NCI-H1092 (cell line): ENCODE measurements at regions not wholly inside any gene's neighbourhood (a gene's known extent, or its start where the extent isn't known, plus 50 kb on each side); places are given as distances from the start of the nearest gene placed in this dataset.
"Not testable (repeated sequence)": the region's sequence is repeated elsewhere in the genome, so short reads cannot be mapped to it uniquely, and the experiment has no call there.

Experiments
- DNase-seq: peaks from one replicate; lab custom pipeline; 2025; lab: John Stamatoyannopoulos, UW

GRCh38 chr18:5830902-5831301, 64.4 kb downstream of the TMEM200C start:
- not testable (repeated sequence) for DNase-seq

- DNase-seq = no peak
Measured at GRCh38 chr18:5828913-5829312, 66.4 kb downstream of the TMEM200C start.

GRCh38 chr18:5825663-5826062, 69.7 kb downstream of the TMEM200C start:
- no peak for DNase-seq

GRCh38 chr18:5824370-5824984, 70.8 kb downstream of the TMEM200C start:
- DNase-seq = no peak

GRCh38 chr18:5817816-5818215, 77.5 kb downstream of the TMEM200C start:
- DNase-seq = no peak

- no peak for DNase-seq
Measured at GRCh38 chr18:5806860-5807259, 88.5 kb downstream of the TMEM200C start.

GRCh38 chr18:5787936-5788335, 107.4 kb downstream of the TMEM200C start:
- no peak for DNase-seq

GRCh38 chr18:5779922-5780321, 115.4 kb downstream of the TMEM200C start:
- DNase-seq = no peak

GRCh38 chr18:5772306-5773105, 122.8 kb downstream of the TMEM200C start:
- DNase-seq = no peak

- DNase-seq = no peak
Measured at GRCh38 chr18:5771343-5771742, 124.0 kb downstream of the TMEM200C start.

- no peak for DNase-seq
Measured at GRCh38 chr18:5770176-5770575, 125.1 kb downstream of the TMEM200C start.

- no peak for DNase-seq
Measured at GRCh38 chr18:5768454-5768853, 126.9 kb downstream of the TMEM200C start.

- no peak for DNase-seq
Measured at GRCh38 chr18:5759194-5759593, 136.1 kb downstream of the TMEM200C start.

GRCh38 chr18:5756823-5757222, 138.5 kb downstream of the TMEM200C start:
- DNase-seq = no peak

- DNase-seq = no peak
Measured at GRCh38 chr18:5747678-5748077, 147.6 kb downstream of the TMEM200C start.

GRCh38 chr18:5746844-5747243, 148.5 kb downstream of the TMEM200C start:
- DNase-seq = no peak

- no peak for DNase-seq
Measured at GRCh38 chr18:5744659-5745058, 150.7 kb downstream of the TMEM200C start.

GRCh38 chr18:5738526-5738925, 156.8 kb downstream of the TMEM200C start:
- no peak for DNase-seq

GRCh38 chr18:5732318-5732717, 163.0 kb downstream of the TMEM200C start:
- no peak for DNase-seq

GRCh38 chr18:5729983-5730699, 165.2 kb downstream of the TMEM200C start:
- no peak for DNase-seq

GRCh38 chr18:5728531-5728930, 166.8 kb downstream of the TMEM200C start:
- DNase-seq = no peak

- DNase-seq = no peak
Measured at GRCh38 chr18:5726011-5726410, 169.3 kb downstream of the TMEM200C start.

GRCh38 chr18:5721924-5722323, 173.4 kb downstream of the TMEM200C start:
- DNase-seq = no peak
